SK-N-SH treated with all-trans-retinoic acid at 6 μM for 48 hours (cell line): ENCODE measurements at regions not wholly inside any gene's neighbourhood (a gene's known extent, or its start where the extent isn't known, plus 50 kb on each side); places are given as distances from the start of the nearest gene placed in this dataset.

ENCODE experiments used
- ATAC-seq: fragments of 200-7000 bp; cut with Tn5 transposase; 3 replicates; pipeline ENCODE4 v1.9.1; 2020; ENCODE audit warnings: mild to moderate bottlenecking, moderate library complexity
- ARNTL ChIP-seq: fragments of 450-650 bp; formaldehyde crosslinking; IDR thresholded peaks from 2 replicates; pipeline ENCODE4 v1.5.0; 2020; ENCODE audit warnings: low read depth, mild to moderate bottlenecking, moderate library complexity, borderline replicate concordance
- BACH2 ChIP-seq: fragments of 250-450 bp; sonication (Bioruptor Pico); IDR thresholded peaks from 2 replicates; pipeline ENCODE4 v1.9.0; 2021; ENCODE audit warnings: mild to moderate bottlenecking, borderline replicate concordance
- CREB5 ChIP-seq: fragments of 250-450 bp; sonication (Bioruptor Pico); IDR thresholded peaks from 2 replicates; pipeline ENCODE4 v1.5.1; 2020; ENCODE audit warnings: low read depth, mild to moderate bottlenecking, moderate library complexity
- CSDC2 ChIP-seq: fragments of 250-450 bp; sonication (Bioruptor Pico); IDR thresholded peaks from 2 replicates; pipeline ENCODE4 v1.5.0; 2020; ENCODE audit warnings: mild to moderate bottlenecking, moderate library complexity
- ESRRG ChIP-seq: fragments of 250-450 bp; sonication (Bioruptor Pico); IDR thresholded peaks from 2 replicates; pipeline ENCODE4 v1.6.1; 2021; ENCODE audit warnings: mild to moderate bottlenecking
- GLIS3 ChIP-seq: fragments of 250-450 bp; sonication (Bioruptor Pico); IDR thresholded peaks from 2 replicates; pipeline ENCODE4 v1.5.0; 2020; ENCODE audit warnings: mild to moderate bottlenecking, moderate library complexity
- ISL1 ChIP-seq: fragments of 250-450 bp; sonication (Bioruptor Pico); IDR thresholded peaks from 2 replicates; pipeline ENCODE4 v2.1.2; 2022; ENCODE audit warnings: mild to moderate bottlenecking, moderate library complexity
- OSR1 ChIP-seq: fragments of 250-450 bp; sonication (Bioruptor Pico); IDR thresholded peaks from 2 replicates; pipeline ENCODE4 v1.8.0; 2022; ENCODE audit warnings: moderate library complexity, mild to moderate bottlenecking, inconsistent platforms
- PATZ1 ChIP-seq: fragments of 250-450 bp; sonication (Bioruptor Pico); IDR thresholded peaks from 2 replicates; pipeline ENCODE4 v1.8.0; 2020; ENCODE audit warnings: mild to moderate bottlenecking, moderate library complexity, borderline replicate concordance
- POU6F1 ChIP-seq: fragments of 250-450 bp; sonication (Bioruptor Pico); IDR thresholded peaks from 2 replicates; pipeline ENCODE4 v1.8.0; 2021; ENCODE audit warnings: low read depth, mild to moderate bottlenecking, moderate library complexity, borderline replicate concordance
- PPARA ChIP-seq: fragments of 250-450 bp; sonication (Bioruptor Pico); IDR thresholded peaks from 2 replicates; pipeline ENCODE4 v1.5.0; 2020; ENCODE audit warnings: mild to moderate bottlenecking, borderline replicate concordance
- RARB ChIP-seq: fragments of 250-450 bp; sonication (Bioruptor Pico); IDR thresholded peaks from 2 replicates; pipeline ENCODE4 v1.8.0; 2021; ENCODE audit warnings: mild to moderate bottlenecking, moderate library complexity
- SNAI2 ChIP-seq: fragments of 250-450 bp; sonication (Bioruptor Pico); IDR thresholded peaks from 2 replicates; pipeline ENCODE4 v1.5.0; 2020; ENCODE audit warnings: mild to moderate bottlenecking, moderate library complexity
- TCF4 ChIP-seq: fragments of 250-450 bp; sonication (Bioruptor Pico); IDR thresholded peaks from 2 replicates; pipeline ENCODE4 v1.8.0; 2021; ENCODE audit warnings: mild to moderate bottlenecking, moderate library complexity, borderline replicate concordance
- TOX ChIP-seq: fragments of 250-450 bp; sonication (Bioruptor Pico); IDR thresholded peaks from 2 replicates; pipeline ENCODE4 v1.8.0; 2021; ENCODE audit warnings: mild to moderate bottlenecking, moderate library complexity, borderline replicate concordance
- TSHZ2 ChIP-seq: fragments of 250-450 bp; sonication (Bioruptor Pico); IDR thresholded peaks from 2 replicates; pipeline ENCODE4 v1.5.0; 2020; ENCODE audit warnings: mild to moderate bottlenecking, moderate library complexity
- ZC3H10 ChIP-seq: fragments of 250-450 bp; sonication (Bioruptor Pico); IDR thresholded peaks from 2 replicates; pipeline ENCODE4 v1.5.1; 2021; ENCODE audit warnings: mild to moderate bottlenecking, moderate library complexity
- ZFP3 ChIP-seq: fragments of 250-450 bp; sonication (Bioruptor Pico); IDR thresholded peaks from 2 replicates; pipeline ENCODE4 v1.5.0; 2020; ENCODE audit warnings: mild to moderate bottlenecking, moderate library complexity
- ZFP30 ChIP-seq: fragments of 450-650 bp; formaldehyde crosslinking; IDR thresholded peaks from 2 replicates; pipeline ENCODE4 v1.5.0; 2022; ENCODE audit warnings: mild to moderate bottlenecking, moderate library complexity
- ZNF565 ChIP-seq: fragments of 450-650 bp; formaldehyde crosslinking; conservative IDR thresholded peaks from 2 replicates; pipeline ENCODE4 v1.5.0; 2020; ENCODE audit warnings: low read depth, mild to moderate bottlenecking, moderate library complexity
- ZNF70 ChIP-seq: fragments of 450-650 bp; formaldehyde crosslinking; IDR thresholded peaks from 2 replicates; pipeline ENCODE4 v1.5.0; 2020; ENCODE audit warnings: mild to moderate bottlenecking, moderate library complexity
- ZNF8 ChIP-seq: fragments of 450-650 bp; formaldehyde crosslinking; IDR thresholded peaks from 2 replicates; pipeline ENCODE4 v1.5.0; 2020; ENCODE audit warnings: mild to moderate bottlenecking, moderate library complexity
- TF ChIP-seq, protein P1 (sequence below): fragments of 250-450 bp; sonication (Bioruptor Pico); IDR thresholded peaks from 2 replicates; pipeline ENCODE4 v1.5.1; 2021; ENCODE audit warnings: mild to moderate bottlenecking, moderate library complexity

DNA sequence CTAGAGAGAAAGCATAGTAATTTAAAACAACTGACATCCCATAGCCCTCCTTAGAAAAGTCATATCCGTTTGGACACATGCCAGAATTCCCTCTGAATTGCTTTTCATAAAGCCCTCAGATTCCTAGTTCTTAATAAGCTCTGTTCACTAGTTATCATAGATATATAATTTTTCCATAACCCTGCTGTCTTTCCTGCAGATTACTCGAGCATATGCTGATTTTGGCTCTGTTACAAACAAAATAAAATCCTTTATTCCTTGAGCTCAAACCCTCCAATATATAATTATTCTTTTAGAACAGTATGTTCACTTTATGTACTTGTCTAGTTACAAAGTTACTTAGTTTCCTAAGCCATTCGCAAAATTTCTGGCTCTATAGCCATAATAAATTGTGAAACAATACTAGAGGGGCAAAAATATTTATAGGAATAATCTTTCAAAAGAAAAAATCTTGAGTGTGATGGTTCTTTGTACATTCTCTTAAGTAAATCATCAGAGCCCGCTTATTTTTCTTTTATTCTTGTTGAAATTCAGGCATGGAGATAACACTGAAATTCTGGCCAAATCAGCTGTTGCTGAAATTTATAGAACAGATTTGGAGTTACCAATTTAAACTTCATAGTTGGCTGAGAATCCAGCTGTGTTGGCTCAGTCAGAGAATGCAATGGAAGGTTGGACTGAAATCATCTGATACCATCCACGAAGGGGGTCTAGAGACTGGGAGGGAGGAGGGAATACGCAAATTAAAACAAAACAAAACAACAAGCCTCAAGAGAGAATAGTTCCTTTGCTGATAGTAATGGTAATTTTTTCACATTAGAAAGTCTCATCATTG lies 146.1 kb upstream of the TMEM196 start:
- TF ChIP-seq ZFP3 (CRISPR knock-in tag) (no peak), CSDC2 (CRISPR knock-in tag) (no peak), ZNF8 (CRISPR knock-in tag) (no peak), ZFP30 (CRISPR knock-in tag) (no peak), SNAI2 (CRISPR knock-in tag) (no peak)
- TF ChIP-seq, protein P1, sequence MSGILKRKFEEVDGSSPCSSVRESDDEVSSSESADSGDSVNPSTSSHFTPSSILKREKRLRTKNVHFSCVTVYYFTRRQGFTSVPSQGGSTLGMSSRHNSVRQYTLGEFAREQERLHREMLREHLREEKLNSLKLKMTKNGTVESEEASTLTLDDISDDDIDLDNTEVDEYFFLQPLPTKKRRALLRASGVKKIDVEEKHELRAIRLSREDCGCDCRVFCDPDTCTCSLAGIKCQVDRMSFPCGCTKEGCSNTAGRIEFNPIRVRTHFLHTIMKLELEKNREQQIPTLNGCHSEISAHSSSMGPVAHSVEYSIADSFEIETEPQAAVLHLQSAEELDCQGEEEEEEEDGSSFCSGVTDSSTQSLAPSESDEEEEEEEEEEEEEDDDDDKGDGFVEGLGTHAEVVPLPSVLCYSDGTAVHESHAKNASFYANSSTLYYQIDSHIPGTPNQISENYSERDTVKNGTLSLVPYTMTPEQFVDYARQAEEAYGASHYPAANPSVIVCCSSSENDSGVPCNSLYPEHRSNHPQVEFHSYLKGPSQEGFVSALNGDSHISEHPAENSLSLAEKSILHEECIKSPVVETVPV (CRISPR knock-in tag) = no peak
- ATAC-seq = no peak

GRCh38 chr7:19916046-19916445 lies 142.6 kb upstream of the TMEM196 start:
- ATAC-seq = no peak
- TF ChIP-seq CSDC2 (CRISPR knock-in tag) (no peak), SNAI2 (CRISPR knock-in tag) (no peak), GLIS3 (CRISPR knock-in tag) (no peak), ARNTL (CRISPR knock-in tag) (no peak), ZFP3 (CRISPR knock-in tag) (no peak), POU6F1 (CRISPR knock-in tag) (no peak), BACH2 (no peak), OSR1 (no peak), TCF4 (CRISPR knock-in tag) (no peak), TOX (no peak), ISL1 (CRISPR knock-in tag) (no peak), PATZ1 (CRISPR knock-in tag) (no peak), ZC3H10 (no peak), CREB5 (CRISPR knock-in tag) (no peak), ZFP30 (CRISPR knock-in tag) (no peak)
- TF ChIP-seq, all 23 proteins: peak for 0

- ATAC-seq = no peak
- TF ChIP-seq RARB (CRISPR knock-in tag) (no peak), ZFP3 (CRISPR knock-in tag) (no peak), TCF4 (CRISPR knock-in tag) (no peak), TSHZ2 (CRISPR knock-in tag) (no peak), CREB5 (CRISPR knock-in tag) (no peak), ESRRG (CRISPR knock-in tag) (no peak), GLIS3 (CRISPR knock-in tag) (no peak), ARNTL (CRISPR knock-in tag) (no peak), ZNF70 (CRISPR knock-in tag) (no peak), CSDC2 (CRISPR knock-in tag) (no peak), ZNF565 (no peak), BACH2 (no peak), ZNF8 (CRISPR knock-in tag) (no peak), PATZ1 (CRISPR knock-in tag) (no peak), SNAI2 (CRISPR knock-in tag) (no peak), ISL1 (CRISPR knock-in tag) (no peak), PPARA (CRISPR knock-in tag) (no peak), ZC3H10 (no peak)
Measured at GRCh38 chr7:19915596-19915995, 142.2 kb upstream of the TMEM196 start.
